ENCODE measurements at regions not wholly inside any gene's neighbourhood (a gene's known extent, or its start where the extent isn't known, plus 50 kb on each side); places are given as distances from the start of the nearest gene placed in this dataset.

- Histone ChIP-seq H3K9ac (ENCODE audit: low read length) (no peak overlapping the region), H3K4me1 (ENCODE audit: control insufficient read depth, insufficient read depth, low read length) (peaks cover 7% of the 10 kb centered on the region; the same call in 1 of the 2 replicates), H3K4me3 (ENCODE audit: low read depth, low read length) (no peak overlapping the region), H3K36me3 (ENCODE audit: control insufficient read depth, insufficient read depth, low read length) (no peaks in the 10 kb centered on the region), H3K27ac (ENCODE audit: low read depth, low read length) (no peak overlapping the region), H3K27me3 (ENCODE audit: control insufficient read depth, insufficient read depth, low read length) (no peaks in the 10 kb centered on the region), H3K9me3 (ENCODE audit: control insufficient read depth, insufficient read depth, low read depth, low read length) (no peaks in the 10 kb centered on the region; the same call in 1 of the 2 replicates)
Observed at GRCh38 chr4:17066236-17066635, 167.8 kb upstream of the LDB2 start.

- peaks cover 7% of the 10 kb centered on the region; the same call in 1 of the 2 replicates for H3K4me1 ChIP-seq (ENCODE audit: control insufficient read depth, insufficient read depth, low read length)
- no peak overlapping the region for H3K27ac ChIP-seq (ENCODE audit: low read depth, low read length)
- H3K27me3 ChIP-seq (ENCODE audit: control insufficient read depth, insufficient read depth, low read length): no peaks in the 10 kb centered on the region
- no peaks in the 10 kb centered on the region for H3K9me3 ChIP-seq (ENCODE audit: control insufficient read depth, insufficient read depth, low read depth, low read length)
- no peaks in the 10 kb centered on the region for H3K36me3 ChIP-seq (ENCODE audit: control insufficient read depth, insufficient read depth, low read length)
- no peak overlapping the region for H3K4me3 ChIP-seq (ENCODE audit: low read depth, low read length)
- no peak overlapping the region for H3K9ac ChIP-seq (ENCODE audit: low read length)
Observed at GRCh38 chr4:17065821-17066220, 167.4 kb upstream of the LDB2 start.

GRCh38 chr4:17064959-17065358 lies 166.5 kb upstream of the LDB2 start:
- Histone ChIP-seq H3K36me3 (ENCODE audit: control insufficient read depth, insufficient read depth, low read length) (no peaks in the 10 kb centered on the region), H3K4me1 (ENCODE audit: control insufficient read depth, insufficient read depth, low read length) (peaks cover 7% of the 10 kb centered on the region; the same call in 1 of the 2 replicates), H3K9ac (ENCODE audit: low read length) (no peak overlapping the region), H3K4me3 (ENCODE audit: low read depth, low read length) (no peak overlapping the region), H3K9me3 (ENCODE audit: control insufficient read depth, insufficient read depth, low read depth, low read length) (no peaks in the 10 kb centered on the region), H3K27me3 (ENCODE audit: control insufficient read depth, insufficient read depth, low read length) (no peaks in the 10 kb centered on the region), H3K27ac (ENCODE audit: low read depth, low read length) (no peak overlapping the region)

GRCh38 chr4:17063888-17064287 lies 165.4 kb upstream of the LDB2 start:
- Histone ChIP-seq H3K4me1 (ENCODE audit: control insufficient read depth, insufficient read depth, low read length) (peaks cover 7% of the 10 kb centered on the region; the same call in 1 of the 2 replicates), H3K4me3 (ENCODE audit: low read depth, low read length) (no peak overlapping the region), H3K27me3 (ENCODE audit: control insufficient read depth, insufficient read depth, low read length) (no peaks in the 10 kb centered on the region), H3K9ac (ENCODE audit: low read length) (no peak overlapping the region), H3K36me3 (ENCODE audit: control insufficient read depth, insufficient read depth, low read length) (no peaks in the 10 kb centered on the region), H3K27ac (ENCODE audit: low read depth, low read length) (no peak overlapping the region), H3K9me3 (ENCODE audit: control insufficient read depth, insufficient read depth, low read depth, low read length) (no peaks in the 10 kb centered on the region)

GRCh38 chr4:17060230-17060629 lies 161.8 kb upstream of the LDB2 start:
- Histone ChIP-seq H3K36me3 (ENCODE audit: control insufficient read depth, insufficient read depth, low read length) (no peaks in the 10 kb centered on the region), H3K9me3 (ENCODE audit: control insufficient read depth, insufficient read depth, low read depth, low read length) (no peaks in the 10 kb centered on the region), H3K4me1 (ENCODE audit: control insufficient read depth, insufficient read depth, low read length) (no peaks in the 10 kb centered on the region), H3K4me3 (ENCODE audit: low read depth, low read length) (no peak overlapping the region), H3K9ac (ENCODE audit: low read length) (no peak overlapping the region), H3K27me3 (ENCODE audit: control insufficient read depth, insufficient read depth, low read length) (no peaks in the 10 kb centered on the region), H3K27ac (ENCODE audit: low read depth, low read length) (no peak overlapping the region)

GRCh38 chr4:17058916-17059741 lies 160.7 kb upstream of the LDB2 start:
- Histone ChIP-seq H3K9ac (ENCODE audit: low read length) (no peak overlapping the region), H3K27me3 (ENCODE audit: control insufficient read depth, insufficient read depth, low read length) (no peaks in the 10 kb centered on the region), H3K4me3 (ENCODE audit: low read depth, low read length) (no peak overlapping the region)

GRCh38 chr4:17058536-17058915 lies 160.1 kb upstream of the LDB2 start:
- Histone ChIP-seq H3K9ac (ENCODE audit: low read length) (no peak overlapping the region), H3K4me1 (ENCODE audit: control insufficient read depth, insufficient read depth, low read length) (no peaks in the 10 kb centered on the region), H3K27me3 (ENCODE audit: control insufficient read depth, insufficient read depth, low read length) (no peaks in the 10 kb centered on the region), H3K36me3 (ENCODE audit: control insufficient read depth, insufficient read depth, low read length) (no peaks in the 10 kb centered on the region), H3K4me3 (ENCODE audit: low read depth, low read length) (no peak overlapping the region), H3K27ac (ENCODE audit: low read depth, low read length) (no peak overlapping the region), H3K9me3 (ENCODE audit: control insufficient read depth, insufficient read depth, low read depth, low read length) (no peaks in the 10 kb centered on the region)

More at GRCh38 chr4:17058916-17059741, 160.7 kb upstream of the LDB2 start:
- Histone ChIP-seq H3K27ac (ENCODE audit: low read depth, low read length) (no peak overlapping the region), H3K9me3 (ENCODE audit: control insufficient read depth, insufficient read depth, low read depth, low read length) (no peaks in the 10 kb centered on the region), H3K4me1 (ENCODE audit: control insufficient read depth, insufficient read depth, low read length) (no peaks in the 10 kb centered on the region), H3K36me3 (ENCODE audit: control insufficient read depth, insufficient read depth, low read length) (no peaks in the 10 kb centered on the region)

- H3K27ac ChIP-seq (ENCODE audit: low read depth, low read length): no peak overlapping the region
- H3K36me3 ChIP-seq (ENCODE audit: control insufficient read depth, insufficient read depth, low read length): no peaks in the 10 kb centered on the region
- H3K4me3 ChIP-seq (ENCODE audit: low read depth, low read length): no peak overlapping the region
- no peaks in the 10 kb centered on the region for H3K9me3 ChIP-seq (ENCODE audit: control insufficient read depth, insufficient read depth, low read depth, low read length)
- no peak overlapping the region for H3K9ac ChIP-seq (ENCODE audit: low read length)
- no peaks in the 10 kb centered on the region for H3K4me1 ChIP-seq (ENCODE audit: control insufficient read depth, insufficient read depth, low read length)
- no peaks in the 10 kb centered on the region for H3K27me3 ChIP-seq (ENCODE audit: control insufficient read depth, insufficient read depth, low read length)
Observed at GRCh38 chr4:17057035-17057434, 158.6 kb upstream of the LDB2 start.

- no peak overlapping the region for H3K4me3 ChIP-seq (ENCODE audit: low read depth, low read length)
- H3K9me3 ChIP-seq (ENCODE audit: control insufficient read depth, insufficient read depth, low read depth, low read length): no peaks in the 10 kb centered on the region
- H3K36me3 ChIP-seq (ENCODE audit: control insufficient read depth, insufficient read depth, low read length): no peaks in the 10 kb centered on the region
- no peaks in the 10 kb centered on the region for H3K4me1 ChIP-seq (ENCODE audit: control insufficient read depth, insufficient read depth, low read length)
- H3K27me3 ChIP-seq (ENCODE audit: control insufficient read depth, insufficient read depth, low read length): no peaks in the 10 kb centered on the region
- H3K9ac ChIP-seq (ENCODE audit: low read length): no peak overlapping the region
- no peak overlapping the region for H3K27ac ChIP-seq (ENCODE audit: low read depth, low read length)
Observed at GRCh38 chr4:17055788-17056187, 157.3 kb upstream of the LDB2 start.

- Histone ChIP-seq H3K27me3 (ENCODE audit: control insufficient read depth, insufficient read depth, low read length) (no peaks in the 10 kb centered on the region), H3K9me3 (ENCODE audit: control insufficient read depth, insufficient read depth, low read depth, low read length) (0 out of 2 replicates have a peak, but pooled peaks cover 4% of the 10 kb centered on the region), H3K27ac (ENCODE audit: low read depth, low read length) (no peak overlapping the region), H3K4me3 (ENCODE audit: low read depth, low read length) (no peak overlapping the region), H3K4me1 (ENCODE audit: control insufficient read depth, insufficient read depth, low read length) (no peaks in the 10 kb centered on the region), H3K36me3 (ENCODE audit: control insufficient read depth, insufficient read depth, low read length) (no peaks in the 10 kb centered on the region), H3K9ac (ENCODE audit: low read length) (no peak overlapping the region)
Observed at GRCh38 chr4:17045866-17046265, 147.4 kb upstream of the LDB2 start.

GRCh38 chr4:17038510-17039176 lies 140.2 kb upstream of the LDB2 start:
- Histone ChIP-seq H3K4me3 (ENCODE audit: low read depth, low read length) (no peak overlapping the region), H3K4me1 (ENCODE audit: control insufficient read depth, insufficient read depth, low read length) (peaks cover 21% of the 10 kb centered on the region), H3K27me3 (ENCODE audit: control insufficient read depth, insufficient read depth, low read length) (no peaks in the 10 kb centered on the region)

More at GRCh38 chr4:17038510-17039176, 140.2 kb upstream of the LDB2 start:
- no peaks in the 10 kb centered on the region for H3K36me3 ChIP-seq (ENCODE audit: control insufficient read depth, insufficient read depth, low read length)
- no peaks in the 10 kb centered on the region for H3K9me3 ChIP-seq (ENCODE audit: control insufficient read depth, insufficient read depth, low read depth, low read length)
- no peak overlapping the region for H3K27ac ChIP-seq (ENCODE audit: low read depth, low read length)
- H3K9ac ChIP-seq (ENCODE audit: low read length): no peak overlapping the region

Measured in HUES6 (cell line).